AG08396 (cell line): ENCODE measurements at regions not wholly inside any gene's neighbourhood (a gene's known extent, or its start where the extent isn't known, plus 50 kb on each side); places are given as distances from the start of the nearest gene placed in this dataset.
"Not testable (repeated sequence)": the region's sequence is repeated elsewhere in the genome, so short reads cannot be mapped to it uniquely, and the experiment has no call there.

ENCODE experiments used
- DNase-seq: peaks from one replicate; pipeline ENCODE4 v3.0.0; 2012; ENCODE audit warnings: low spot score, mixed read lengths

DNA sequence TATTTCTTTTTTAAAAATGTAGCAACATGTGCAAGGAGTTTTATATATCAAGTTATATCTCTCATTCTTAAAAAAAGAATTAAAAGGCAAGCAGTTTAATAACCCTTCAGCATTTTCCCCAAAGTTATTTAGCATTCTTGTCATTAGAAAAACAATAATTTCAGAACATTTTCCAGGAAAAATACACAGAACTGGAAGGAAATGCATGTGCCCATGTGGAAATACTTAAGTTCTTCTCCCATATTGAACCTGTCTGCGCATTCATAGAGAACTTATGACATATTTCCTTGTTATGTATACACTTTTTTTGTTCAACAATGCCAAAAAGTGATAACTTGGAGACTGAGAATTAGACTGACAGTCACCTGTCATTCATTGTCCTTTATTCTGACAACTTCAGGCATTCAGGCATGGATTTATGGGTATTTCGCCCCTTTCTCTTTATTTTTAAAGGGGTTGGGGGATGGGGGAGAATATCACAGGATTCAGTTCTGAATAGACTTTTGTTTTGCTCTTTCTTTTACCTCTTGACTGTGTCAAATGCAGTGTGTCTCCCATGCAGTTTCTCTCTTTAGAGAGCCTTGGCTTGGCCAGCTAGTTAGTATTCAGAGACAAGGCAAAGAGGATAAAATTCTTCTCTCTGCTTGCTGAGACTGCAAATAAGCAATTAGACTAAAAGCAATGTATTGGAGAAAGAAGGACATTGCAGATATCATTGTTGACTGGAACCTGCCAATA is 701.0 kb downstream of the NR2F1-AS1 start:
- DNase-seq: no peak

DNA sequence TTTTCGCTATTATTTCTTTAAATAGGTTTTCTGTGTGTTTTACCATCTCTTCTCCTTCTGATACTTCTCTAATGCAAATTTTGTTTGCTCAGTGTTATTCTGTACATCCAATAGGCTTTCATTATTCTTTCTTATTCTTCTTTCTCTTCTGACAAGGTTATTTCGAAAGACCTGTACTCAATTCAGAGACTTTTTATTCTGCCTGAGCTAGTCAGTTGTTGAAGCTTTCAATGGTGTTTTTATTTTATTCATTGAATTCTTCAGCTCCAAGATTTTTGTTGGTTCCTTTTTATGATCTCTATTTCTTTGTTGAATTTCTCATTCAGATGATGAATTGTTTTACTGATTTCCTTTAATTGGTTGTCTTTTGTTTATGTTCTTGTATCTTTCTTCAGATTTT is 706.2 kb downstream of the NR2F1-AS1 start:
- DNase-seq: no peak

DNA sequence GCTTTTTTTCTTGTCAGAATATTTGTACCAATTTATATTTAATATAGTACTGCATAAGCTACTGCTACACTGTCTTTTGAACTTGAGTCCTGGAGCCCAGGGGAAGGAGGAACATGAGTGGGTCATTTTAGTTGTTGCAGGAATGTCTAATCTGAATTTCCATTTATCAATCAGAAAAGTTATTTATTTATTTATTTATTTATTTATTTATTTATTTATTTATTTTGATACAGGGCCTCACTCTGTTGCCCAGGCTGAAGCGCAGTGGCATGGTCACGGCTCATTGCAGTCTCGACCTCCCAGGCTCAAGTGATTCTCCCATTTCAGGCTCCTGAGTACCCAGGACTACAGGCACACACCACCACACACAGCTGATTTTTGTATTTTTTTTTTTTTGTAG is 712.6 kb downstream of the NR2F1-AS1 start:
- no peak for DNase-seq

DNA sequence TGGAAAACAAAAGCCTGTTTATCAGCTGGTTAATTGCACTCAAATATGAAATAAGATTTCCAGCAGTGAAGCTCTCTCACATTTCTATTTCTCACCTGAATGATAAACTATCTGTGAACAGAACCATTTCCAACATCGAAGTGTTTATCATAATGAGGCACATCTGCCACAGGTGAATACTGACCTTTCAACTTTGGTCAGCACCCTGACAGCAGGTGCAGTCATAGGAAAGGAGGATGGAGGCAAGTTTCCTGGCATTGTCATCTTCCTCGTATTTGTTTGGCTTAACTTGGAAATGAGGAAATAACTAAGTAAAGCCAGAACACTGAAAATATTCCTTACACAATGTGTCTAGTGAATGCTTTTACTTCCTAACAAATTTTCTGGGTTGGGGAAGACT is 716.4 kb downstream of the NR2F1-AS1 start:
- DNase-seq: no peak

DNA sequence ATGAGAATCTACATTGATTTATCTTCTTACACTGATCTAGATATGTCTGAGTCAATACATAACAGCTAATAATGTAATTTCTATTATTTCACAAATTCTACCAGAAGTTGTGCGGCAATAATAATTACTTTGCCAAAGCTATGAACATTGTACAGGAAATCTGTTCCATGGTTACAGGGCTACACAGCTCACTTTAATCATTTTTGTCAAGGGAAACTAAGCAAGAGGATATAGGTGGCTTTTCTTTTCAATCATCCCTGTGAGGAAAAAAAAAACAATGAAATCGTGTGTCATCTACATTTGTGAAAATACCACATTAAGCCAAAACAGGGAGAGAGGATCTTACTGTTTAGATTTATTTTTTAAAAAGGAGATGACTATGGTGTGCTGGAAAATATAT is 717.4 kb downstream of the NR2F1-AS1 start:
- DNase-seq: no peak

DNA sequence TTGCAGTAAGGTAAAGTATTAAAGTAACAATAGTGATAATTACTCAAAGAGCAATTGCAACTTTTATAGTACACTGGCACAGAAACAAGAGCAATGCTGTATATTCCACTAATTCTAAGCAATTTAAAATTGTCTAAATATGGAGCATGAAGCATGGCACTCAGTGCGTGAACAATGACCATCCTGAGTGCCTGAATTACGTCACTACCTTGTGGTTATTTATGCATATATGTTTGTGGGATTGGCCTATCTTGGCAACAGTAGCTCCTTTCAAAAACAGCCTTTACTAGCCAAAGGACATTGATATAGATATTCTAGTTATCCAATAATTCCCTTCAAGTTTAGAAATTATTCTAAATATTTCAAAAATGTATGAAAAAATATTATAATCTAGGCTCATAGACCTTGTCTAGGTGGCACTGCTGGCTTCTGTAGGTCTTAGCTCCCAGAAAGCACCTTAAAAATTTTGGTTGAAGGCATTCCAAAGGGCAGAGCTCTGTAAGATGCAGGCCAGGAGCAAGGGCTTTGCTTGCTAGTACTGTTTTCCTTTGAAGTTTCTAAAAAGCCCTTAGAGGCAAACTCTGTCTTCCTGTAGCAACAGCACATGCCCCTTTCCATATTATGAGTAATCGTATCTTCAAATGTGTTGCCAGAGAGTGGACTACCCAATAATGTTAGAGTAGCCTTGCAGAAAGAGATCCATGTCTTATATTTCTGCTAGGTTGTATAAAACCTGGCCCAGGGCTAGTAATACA is 719.3 kb downstream of the NR2F1-AS1 start:
- DNase-seq: no peak

DNA sequence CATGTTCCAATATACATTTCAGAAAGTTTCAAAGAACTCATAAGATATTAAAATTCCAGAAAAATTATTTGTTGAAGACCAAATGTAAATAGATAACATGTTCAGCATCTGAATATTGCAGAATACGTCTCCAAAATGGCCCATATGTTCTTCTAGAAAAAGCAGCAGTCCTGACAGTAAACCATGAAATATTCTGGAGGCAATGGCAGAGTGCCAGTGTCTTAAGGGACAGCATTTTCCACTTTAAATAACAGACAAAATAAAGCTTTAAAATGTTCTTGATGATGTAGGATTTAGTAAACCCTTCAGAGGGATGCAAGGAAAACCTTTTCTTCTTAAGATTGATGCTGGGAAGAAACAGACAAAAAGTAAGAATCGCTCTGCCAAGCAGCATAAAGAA is 721.0 kb downstream of the NR2F1-AS1 start:
- DNase-seq: no peak

DNA sequence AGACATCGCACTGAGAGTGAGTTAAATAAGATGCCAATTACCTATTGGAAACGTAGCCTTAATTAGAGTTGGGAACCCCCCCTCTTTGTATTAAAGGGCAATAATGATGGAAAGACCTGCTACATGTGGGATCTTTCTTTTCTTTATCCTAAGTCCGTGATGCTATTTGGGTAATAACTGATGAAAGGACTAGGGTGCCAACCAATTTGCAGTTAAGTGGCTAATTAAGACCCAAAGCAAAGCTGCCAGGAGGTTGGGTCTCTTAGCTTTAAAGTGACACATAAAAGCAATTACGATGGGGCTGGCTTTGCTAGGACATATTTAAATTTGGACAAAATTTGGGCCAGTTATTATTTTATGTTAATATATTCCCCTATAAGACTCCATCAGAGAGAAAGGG is 728.8 kb downstream of the NR2F1-AS1 start:
- no peak for DNase-seq

DNA sequence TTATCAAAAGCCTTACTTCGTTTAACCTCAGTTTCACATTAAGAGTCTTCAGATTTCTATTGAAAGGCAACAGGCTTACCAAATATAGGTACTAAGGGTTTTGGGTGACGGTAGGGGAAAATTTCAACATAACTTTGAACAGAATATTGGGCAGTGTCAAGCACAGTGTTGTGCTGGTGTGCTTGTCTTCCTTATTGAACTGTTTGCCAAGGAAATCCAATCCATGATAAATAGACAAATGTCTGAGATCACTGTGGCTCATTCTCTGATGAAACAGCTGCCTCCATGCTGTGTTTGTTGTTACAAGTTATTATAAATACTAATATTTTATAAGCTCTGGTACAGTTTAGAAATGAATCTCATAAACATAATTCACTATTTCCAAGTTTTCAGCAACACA is 730.1 kb downstream of the NR2F1-AS1 start:
- DNase-seq: no peak

DNA sequence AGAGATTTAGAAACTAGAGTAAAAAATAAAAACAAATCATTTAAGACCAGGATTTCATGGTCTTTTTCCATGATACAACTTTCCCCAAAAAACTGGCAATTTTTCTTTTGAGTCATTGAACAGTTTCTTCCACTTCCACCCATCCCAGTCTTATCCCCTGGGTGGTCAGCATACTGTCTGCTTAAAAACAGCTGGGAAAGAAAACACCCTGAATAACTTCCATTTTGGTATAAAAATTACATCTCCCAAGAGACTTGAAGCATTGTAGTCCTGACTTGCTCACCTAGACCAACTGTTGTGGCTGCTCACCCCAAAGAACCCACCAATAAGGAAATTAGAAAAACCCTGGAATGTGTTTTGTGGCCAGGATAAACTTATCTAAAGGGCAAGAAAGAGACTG is 731.3 kb downstream of the NR2F1-AS1 start:
- no peak for DNase-seq

DNA sequence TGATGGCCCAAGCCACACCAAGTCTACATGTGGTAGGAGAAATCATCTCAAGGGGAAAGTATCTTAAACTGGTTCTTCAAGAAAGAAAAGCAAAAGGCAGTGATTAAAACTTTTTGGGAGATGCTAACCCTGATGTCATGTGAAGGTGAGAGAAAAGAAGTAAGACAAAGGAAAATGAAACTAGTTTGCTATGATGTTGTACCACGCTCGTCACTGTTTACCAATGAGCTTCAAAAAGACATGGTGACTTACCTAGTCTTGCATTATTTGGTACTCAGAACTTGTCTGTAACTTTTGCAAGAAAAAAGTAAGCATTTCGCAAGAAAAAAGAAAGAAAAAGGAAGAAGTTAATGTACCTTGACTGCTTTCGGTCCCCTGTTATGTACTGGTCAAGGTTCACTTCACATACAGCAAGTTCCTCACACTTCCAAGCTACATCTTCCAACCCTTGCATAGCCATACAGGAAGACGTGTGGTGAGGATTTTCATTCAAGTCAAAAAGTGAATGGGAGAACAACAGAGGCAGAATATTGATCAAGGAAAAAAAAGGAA is 739.3 kb downstream of the NR2F1-AS1 start:
- no peak for DNase-seq

DNA sequence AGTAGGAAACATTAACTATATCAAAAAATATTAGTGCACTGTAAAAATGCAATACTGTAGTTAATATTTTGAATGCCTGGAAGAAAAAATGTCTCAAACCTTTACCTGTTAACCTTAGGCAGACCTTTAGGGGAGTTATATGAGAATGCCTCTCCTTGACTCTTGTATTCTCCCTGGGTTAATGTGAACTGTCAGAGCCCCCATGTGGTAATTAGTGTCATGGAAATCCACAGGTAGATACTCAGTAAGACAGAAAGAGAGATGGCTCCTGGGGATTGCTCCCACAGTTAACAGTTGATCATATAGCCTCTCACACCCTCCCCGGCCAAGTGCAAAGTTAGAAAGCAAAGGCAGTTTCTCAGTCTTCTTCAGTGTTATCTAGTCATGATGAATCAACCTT is 742.8 kb downstream of the NR2F1-AS1 start:
- no peak for DNase-seq

DNA sequence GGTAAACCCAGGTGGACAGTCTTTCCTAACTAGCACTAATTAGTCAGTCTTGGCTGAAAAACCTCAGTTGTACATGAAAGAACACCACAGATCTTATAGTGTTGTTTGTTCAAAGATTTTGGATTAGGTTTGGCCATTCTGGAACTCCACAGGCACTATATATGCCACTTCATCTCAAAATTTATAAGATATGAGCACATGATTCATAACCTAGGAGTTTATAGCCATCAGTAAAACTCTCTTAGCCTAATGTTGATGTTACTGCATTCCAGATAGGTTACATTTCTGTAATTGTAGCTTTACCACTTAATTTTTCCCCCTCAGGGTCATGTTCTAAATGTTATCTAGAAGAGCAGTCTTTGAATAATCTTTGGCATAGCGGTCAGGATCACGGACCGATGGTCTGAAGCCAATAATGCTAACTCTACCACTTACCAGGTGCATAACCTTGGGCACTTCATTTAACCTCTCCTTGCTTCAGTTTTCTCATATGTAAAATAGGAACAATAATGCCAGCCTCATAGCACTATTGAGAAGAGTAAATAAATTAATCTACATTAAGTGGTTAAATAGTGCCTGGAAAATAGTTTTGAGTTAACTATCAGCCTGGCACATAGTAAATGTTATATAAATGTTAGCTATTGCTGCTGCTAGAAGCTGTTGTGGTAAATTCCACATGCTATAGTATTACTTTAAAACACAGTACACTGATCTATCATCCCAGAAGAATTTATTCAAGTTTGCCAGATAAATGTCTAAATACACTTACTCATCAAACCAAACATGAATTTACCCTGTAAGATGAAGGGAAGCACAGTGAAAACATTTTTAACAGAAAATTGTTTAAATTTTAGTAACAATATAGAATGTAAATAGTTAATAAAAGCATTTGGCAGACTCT is 743.9 kb downstream of the NR2F1-AS1 start:
- DNase-seq: peak; percentile 17

DNA sequence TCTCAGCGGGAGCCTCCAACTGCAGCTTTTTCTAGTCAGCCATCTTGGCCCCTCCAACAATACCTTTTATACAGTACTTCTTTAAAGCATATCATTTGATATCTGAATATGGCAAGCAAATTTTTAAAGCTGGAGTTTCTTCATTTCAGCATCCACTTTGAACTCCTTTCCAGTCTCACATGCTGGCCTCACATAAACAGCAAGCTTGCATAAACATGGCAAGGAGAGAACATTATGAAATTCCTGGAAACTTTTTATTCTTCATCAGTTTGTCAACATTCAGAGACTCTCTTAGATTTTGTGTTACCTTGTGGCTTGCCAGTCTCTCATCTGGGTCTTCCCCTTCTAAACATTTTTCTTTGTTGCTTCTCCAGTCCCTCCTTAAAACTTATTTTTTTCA is 745.3 kb downstream of the NR2F1-AS1 start:
- DNase-seq: no peak

DNA sequence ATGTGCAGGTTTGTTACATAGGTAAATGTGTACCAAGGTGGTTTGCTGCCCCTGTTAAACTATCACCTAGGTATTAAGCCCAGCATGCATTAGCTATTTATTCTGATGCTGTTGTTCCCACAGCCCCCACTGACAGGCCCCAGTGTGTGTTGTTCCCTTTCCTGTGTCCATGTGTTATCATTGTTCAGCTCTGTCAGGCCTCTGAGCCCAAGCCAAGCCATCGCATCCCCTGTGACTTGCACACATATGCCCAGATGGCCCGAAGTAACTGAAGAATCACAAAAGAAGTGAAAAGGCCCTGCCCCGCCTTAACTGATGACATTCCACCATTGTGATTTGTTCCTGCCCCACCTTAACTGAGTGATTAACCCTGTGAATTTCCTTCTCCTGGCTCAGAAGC is 757.5 kb downstream of the NR2F1-AS1 start:
- DNase-seq: not testable (repeated sequence)

DNA sequence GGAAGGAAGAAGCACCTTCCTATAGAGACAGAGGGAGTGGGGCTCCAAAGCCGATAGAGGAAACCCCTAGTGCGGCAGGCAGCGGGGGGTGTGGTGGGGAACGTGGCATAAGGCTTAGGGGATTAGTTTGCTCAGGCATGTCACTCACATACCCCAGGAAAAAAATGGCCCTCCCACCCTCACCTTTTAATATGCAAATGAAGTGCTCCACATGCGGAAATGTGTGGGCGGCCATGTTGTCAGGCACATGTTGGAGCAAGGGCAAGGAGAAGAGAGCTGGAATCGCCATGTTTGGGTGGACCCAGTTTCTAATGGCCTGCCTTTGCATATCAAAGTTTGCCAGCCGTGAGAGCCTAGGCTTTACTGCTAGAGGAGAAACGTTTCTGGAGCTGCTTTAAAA is 758.8 kb downstream of the NR2F1-AS1 start:
- no peak for DNase-seq

DNA sequence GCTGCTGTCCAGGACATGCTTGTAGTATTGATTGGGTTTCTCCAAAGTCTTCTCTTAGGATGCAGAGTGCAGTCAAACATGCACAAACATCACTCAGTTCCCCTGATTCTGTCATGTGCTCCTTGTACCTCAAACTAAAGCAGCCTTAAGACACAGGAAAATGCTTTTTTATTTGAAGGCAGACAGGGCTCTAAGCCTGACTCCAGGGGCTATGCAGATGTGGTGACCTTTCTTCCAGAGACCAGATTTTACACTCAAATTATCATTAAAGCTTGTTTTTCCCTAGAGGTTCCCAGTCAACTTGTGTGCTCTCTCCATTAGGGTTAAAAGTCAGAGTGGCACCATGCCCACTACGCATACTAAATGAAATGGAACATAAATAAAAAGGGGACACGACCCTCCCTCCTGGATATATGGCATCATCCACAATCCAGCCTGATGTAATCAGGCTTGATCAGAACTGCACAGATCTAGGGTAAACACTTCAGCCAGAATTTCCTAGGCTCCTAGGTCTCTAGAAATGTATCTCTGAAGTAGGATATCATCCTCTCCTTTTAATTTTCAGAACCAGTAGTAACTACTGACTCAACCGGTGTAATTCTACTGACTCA is 771.1 kb downstream of the NR2F1-AS1 start:
- no peak for DNase-seq

DNA sequence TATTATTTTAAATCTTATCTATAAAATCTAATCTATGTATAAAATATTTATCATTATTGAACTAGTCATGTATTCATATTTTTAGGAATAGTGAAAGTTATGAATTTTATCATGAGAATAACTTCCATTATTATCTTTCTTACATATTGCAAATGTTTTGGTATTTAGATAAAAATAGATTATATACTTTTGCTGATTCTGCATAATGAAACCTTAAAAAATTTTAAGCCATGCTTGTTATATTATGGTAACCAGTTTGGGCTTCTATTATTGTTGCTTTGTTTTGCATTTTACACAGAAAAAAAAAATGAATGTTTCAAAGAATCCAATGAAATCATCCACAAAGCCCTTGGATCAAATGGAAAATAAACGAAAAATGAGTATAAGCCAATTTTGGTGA is 772.5 kb downstream of the NR2F1-AS1 start:
- no peak for DNase-seq

DNA sequence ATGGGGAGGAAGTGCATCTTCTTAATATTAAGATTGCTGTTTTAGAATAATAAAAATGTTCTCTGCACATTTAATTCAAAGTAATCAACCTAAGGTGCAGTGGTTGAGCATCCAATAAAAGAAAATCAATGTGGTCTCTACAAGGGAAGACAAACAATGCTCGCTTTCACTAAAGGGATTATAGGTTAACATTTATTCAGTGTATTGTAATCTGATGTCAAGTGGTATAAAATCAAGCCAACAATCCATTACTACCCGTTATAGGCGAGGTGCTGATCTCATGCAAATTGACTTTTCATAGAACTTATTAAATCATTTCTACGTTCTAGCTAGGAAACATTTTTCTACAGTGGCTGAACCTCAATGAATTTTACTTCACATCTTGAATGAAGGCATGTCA is 773.9 kb downstream of the NR2F1-AS1 start:
- no peak for DNase-seq

DNA sequence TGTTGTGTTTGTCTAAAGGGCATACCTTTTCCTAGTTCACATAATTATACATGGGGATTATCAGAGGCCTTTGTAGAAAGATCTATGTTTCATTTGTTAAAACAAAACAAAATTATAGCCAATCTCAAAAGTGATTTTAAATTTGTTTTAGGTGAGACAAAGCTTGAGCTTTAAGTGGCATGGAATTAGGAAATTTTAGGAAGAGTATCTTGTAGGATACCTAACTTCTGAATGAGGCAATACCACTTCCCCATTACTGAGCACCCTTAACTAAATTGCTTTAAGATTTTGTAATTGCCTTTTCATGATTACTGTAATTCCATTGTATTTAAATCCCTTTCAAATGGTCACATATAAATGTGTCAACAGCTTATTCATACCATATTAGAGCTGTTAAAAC is 775.6 kb downstream of the NR2F1-AS1 start:
- DNase-seq: no peak

DNA sequence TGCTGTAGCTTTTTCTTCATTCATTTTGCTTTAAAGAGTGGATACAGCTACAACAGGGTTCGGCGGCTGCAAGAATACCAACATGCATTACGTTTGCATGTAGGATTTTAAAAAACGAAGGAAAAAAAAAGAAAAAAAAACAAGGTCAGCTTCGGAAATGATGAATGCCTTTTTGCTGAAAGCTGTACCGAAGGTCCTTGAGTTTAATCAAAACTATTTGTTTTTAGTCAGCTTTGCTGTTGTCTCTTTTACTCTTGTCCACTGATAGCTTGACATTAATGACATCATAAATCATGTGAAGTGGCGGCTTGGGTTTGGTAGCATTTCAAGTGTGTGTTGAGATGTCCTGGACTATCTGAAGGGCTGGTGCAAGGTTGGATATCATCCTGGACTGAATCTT is 779.1 kb downstream of the NR2F1-AS1 start:
- no peak for DNase-seq

DNA sequence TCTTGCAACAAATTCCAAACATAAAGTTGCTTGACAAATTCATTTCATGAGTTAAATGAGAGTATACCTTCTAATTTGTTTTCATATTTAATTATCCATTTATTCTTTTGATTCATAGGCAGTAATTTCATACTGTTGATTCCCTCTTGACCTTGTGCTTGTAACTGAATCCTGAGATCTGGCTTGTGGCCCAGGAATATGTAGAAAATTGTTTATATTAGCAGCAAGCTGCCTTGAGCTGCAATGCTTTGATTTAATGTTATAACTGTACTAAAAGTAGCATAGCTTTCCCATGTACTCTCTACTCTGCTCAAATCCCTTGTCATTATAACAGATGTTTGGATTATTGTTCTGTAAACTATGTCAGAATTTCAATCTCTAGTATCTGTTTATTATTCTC is 780.7 kb downstream of the NR2F1-AS1 start:
- DNase-seq: peak; percentile 18
